Pancreas (tissue), 10 donors: ENCODE measurements at regions not wholly inside any gene's neighbourhood (a gene's known extent, or its start where the extent isn't known, plus 50 kb on each side); places are given as distances from the start of the nearest gene placed in this dataset.

Experiments used
- ATAC-seq, 4 donors: fragments of 200-7000 bp; cut with Tn5 transposase; one replicate each; pipeline versions ENCODE4 v1.8.0 to v1.9.1; 2020; ENCODE audit warnings: mild to moderate bottlenecking in 4 of 4, moderate library complexity in 4 of 4
- DNase-seq, 6 donors: peaks; one replicate each; pipeline ENCODE4 v3.0.0-alpha.2; 2020
- FAIRE-seq: peaks from 2 replicates; lab custom pipeline; 2012; peaks lifted over from hg19 to GRCh38; lab: Jason Lieb, UNC
- H3K27ac ChIP-seq, 4 donors: fragments of 200-600 bp; sonication (generic); 1 replicate in 3 of 4; 2 replicates in 1 of 4; pipeline versions ENCODE4 v1.5.0 to v1.8.0; 2020
- H3K27me3 ChIP-seq, 4 donors: fragments of 200-600 bp; one replicate each; pipeline ENCODE4 v1.8.0; 2021
- H3K36me3 ChIP-seq, 3 donors: fragments of 200-600 bp; sonication (generic) in 1 of 3; one replicate each; pipeline versions ENCODE4 v1.5.0 to v1.8.0; 2020 to 2021
- H3K4me1 ChIP-seq, 3 donors: fragments of 200-600 bp; one replicate each; pipeline ENCODE4 v1.8.0; 2021
- H3K4me3 ChIP-seq, 4 donors: fragments of 200-600 bp; sonication (generic) in 2 of 4; one replicate each; pipeline versions ENCODE4 v1.5.0 to v1.8.0; 2020 to 2021
- H3K9me3 ChIP-seq, 4 donors: fragments of 200-600 bp; one replicate each; pipeline ENCODE4 v1.8.0; 2021
- CTCF ChIP-seq, 4 donors: fragments of 200-600 bp; sonication (generic) in 3 of 4; IDR thresholded peaks; one replicate each; pipeline versions ENCODE4 v1.5.0 to v1.8.0; 2021; ENCODE audit warnings: antibody characterized with exemption in 4 of 4
- WGBS, 2 donors: extraction: QIAGEN DNeasy Blood & Tissue Kit; methylation state at CpG; one replicate each; pipeline ENCODE4 v1.1.7; 2013; 5-methylcytosine and 5-hydroxymethylcytosine counted together
- intact Hi-C, 3 donors: fragments of 100-400 bp; cut with DNase I; formaldehyde crosslinking; loops; one replicate each; pipeline versions ENCODE4 v1.11.1 to v1.14.2; 2022
- donor health status: healthy with polysubstance abuse.
- donor health status: DM: no; HTN: no; CAD: no; lungs with moderate emphysema.
- donor health status: DM: no; HTN: no; CAD: no.
- donor health status: control.
- donor health status: control.
- donor health status: Bipolar disorder and iron deficiency.
- donor health status: DM: yes; HTN: yes; CAD: no.
- donor health status: DM: no; HTN: no; CAD: no.
- donor health status: DM: no; HTN: no; CAD: no.
- donor health status: DM: yes; HTN: yes; CAD: no.

- DNase-seq = no peak
- intact Hi-C loops = no loop called here
- no peak overlapping the region for H3K27ac ChIP-seq
- no peak for TF ChIP-seq CTCF (IDR thresholded peaks at IDR 0.05)
- H3K9me3 ChIP-seq = no peaks in the 10 kb centered on the region
- WGBS, 2 donors = 76 to 85% methylated on average over 1 of the region's 1 CpG
- H3K36me3 ChIP-seq = no peaks in the 10 kb centered on the region
- H3K4me3 ChIP-seq = no peak overlapping the region
- no peak for ATAC-seq
- no peaks in the 10 kb centered on the region for H3K4me1 ChIP-seq
- H3K27me3 ChIP-seq = no peaks in the 10 kb centered on the region
- no peak for FAIRE-seq
Measured at GRCh38 chr2:147779440-147779839, 65.4 kb upstream of the ACVR2A start.

- Histone ChIP-seq H3K27me3 (no peaks in the 10 kb centered on the region), H3K9me3 (no peaks in the 10 kb centered on the region)
Measured at GRCh38 chr2:147777394-147777793, 67.4 kb upstream of the ACVR2A start.

GRCh38 chr2:147774805-147775204, 70.0 kb upstream of the ACVR2A start:
- TF ChIP-seq CTCF (IDR thresholded peaks at IDR 0.05) = no peak
- ATAC-seq (no peak), FAIRE-seq (no peak), DNase-seq (no peak)
- Histone ChIP-seq H3K4me3 (no peak overlapping the region), H3K9me3 (no peaks in the 10 kb centered on the region), H3K4me1 (no peaks in the 10 kb centered on the region), H3K27me3 (no peaks in the 10 kb centered on the region), H3K27ac (no peak overlapping the region), H3K36me3 (no peaks in the 10 kb centered on the region)
- 76 to 86% methylated on average over 3 of the region's 3 CpGs for WGBS, 2 donors
- intact Hi-C loops = no loop called here

More at GRCh38 chr2:147777394-147777793, 67.4 kb upstream of the ACVR2A start:
- Histone ChIP-seq H3K36me3 (no peaks in the 10 kb centered on the region), H3K4me3 (no peak overlapping the region), H3K4me1 (no peaks in the 10 kb centered on the region), H3K27ac (no peak overlapping the region)
- no peak for TF ChIP-seq CTCF (IDR thresholded peaks at IDR 0.05)
- WGBS, 2 donors = 54 to 64% methylated on average over 2 of the region's 2 CpGs
- intact Hi-C loops = no loop called here
- FAIRE-seq = no peak
- ATAC-seq = no peak
- DNase-seq = no peak

GRCh38 chr2:147773479-147773878, 71.3 kb upstream of the ACVR2A start:
- 57% methylated on average over 4 of the region's 4 CpGs for WGBS, 2 donors
- DNase-seq (no peak), FAIRE-seq (no peak), ATAC-seq (no peak)
- Histone ChIP-seq H3K27me3 (no peaks in the 10 kb centered on the region), H3K27ac (no peak overlapping the region), H3K36me3 (no peaks in the 10 kb centered on the region), H3K9me3 (no peaks in the 10 kb centered on the region), H3K4me3 (no peak overlapping the region), H3K4me1 (no peaks in the 10 kb centered on the region)
- no peak for TF ChIP-seq CTCF (IDR thresholded peaks at IDR 0.05)
- intact Hi-C loops = no loop called here

- ATAC-seq (no peak), FAIRE-seq (no peak), DNase-seq (no peak)
- no peaks in the 10 kb centered on the region for H3K27me3 ChIP-seq
- no peaks in the 10 kb centered on the region for H3K36me3 ChIP-seq
- intact Hi-C loops = no loop called here
- no peak for TF ChIP-seq CTCF (IDR thresholded peaks at IDR 0.05)
- no peak overlapping the region for H3K4me3 ChIP-seq
- no peaks in the 10 kb centered on the region for H3K4me1 ChIP-seq
- H3K27ac ChIP-seq = no peak overlapping the region
- no peaks in the 10 kb centered on the region for H3K9me3 ChIP-seq
Measured at GRCh38 chr2:147772781-147773180, 72.0 kb upstream of the ACVR2A start.
